ENCODE measurements at regions not wholly inside any gene's neighbourhood (a gene's known extent, or its start where the extent isn't known, plus 50 kb on each side); places are given as distances from the start of the nearest gene placed in this dataset.

- TF ChIP-seq CTCF (IDR thresholded peaks at IDR 0.05; ENCODE audit: control extremely low read depth, extremely low read depth, low read depth, missing control alignments), result no peak
- ChIA-PET CTCF (no interaction called here), POLR2A (no interaction called here)
- DNase-seq (ENCODE audit: extremely low spot score), result no peak
These were observed 716.4 kb upstream of the ADAMTS5 start for GRCh38 chr21:27683292-27683691.

GRCh38 chr21:27681841-27682240 lies 715.0 kb upstream of the ADAMTS5 start:
- CTCF ChIA-PET, result no interaction called here
- POLR2A ChIA-PET, result no interaction called here
- TF ChIP-seq CTCF (IDR thresholded peaks at IDR 0.05; ENCODE audit: control extremely low read depth, extremely low read depth, low read depth, missing control alignments), result no peak
- no peak for DNase-seq (ENCODE audit: extremely low spot score)

- ChIA-PET POLR2A (no interaction called here), CTCF (no interaction called here)
- DNase-seq (ENCODE audit: extremely low spot score), result no peak
- TF ChIP-seq CTCF (IDR thresholded peaks at IDR 0.05; ENCODE audit: control extremely low read depth, extremely low read depth, low read depth, missing control alignments), result no peak
These were observed 714.1 kb upstream of the ADAMTS5 start for GRCh38 chr21:27681038-27681437.

GRCh38 chr21:27680181-27680580 lies 713.3 kb upstream of the ADAMTS5 start:
- CTCF ChIA-PET, result no interaction called here
- DNase-seq (ENCODE audit: extremely low spot score), result no peak
- POLR2A ChIA-PET, result no interaction called here
- TF ChIP-seq CTCF (IDR thresholded peaks at IDR 0.05; ENCODE audit: control extremely low read depth, extremely low read depth, low read depth, missing control alignments), result no peak

- POLR2A ChIA-PET, result no interaction called here
These were observed 711.6 kb upstream of the ADAMTS5 start for GRCh38 chr21:27678511-27678910.

GRCh38 chr21:27677546-27677945 lies 710.7 kb upstream of the ADAMTS5 start:
- no peak for DNase-seq (ENCODE audit: extremely low spot score)
- ChIA-PET POLR2A (no interaction called here), CTCF (no interaction called here)
- no peak for TF ChIP-seq CTCF (IDR thresholded peaks at IDR 0.05; ENCODE audit: control extremely low read depth, extremely low read depth, low read depth, missing control alignments)

More at GRCh38 chr21:27678511-27678910, 711.6 kb upstream of the ADAMTS5 start:
- DNase-seq (ENCODE audit: extremely low spot score), result no peak
- no peak for TF ChIP-seq CTCF (IDR thresholded peaks at IDR 0.05; ENCODE audit: control extremely low read depth, extremely low read depth, low read depth, missing control alignments)
- CTCF ChIA-PET, result interaction anchor here (1.2 kb wide), 1 partner anchor 10 kb away, joined by 5 read pairs; no protein-coding TSS in a partner anchor

GRCh38 chr21:27675306-27675705 lies 708.4 kb upstream of the ADAMTS5 start:
- ChIA-PET POLR2A (no interaction called here), CTCF (no interaction called here)
- DNase-seq (ENCODE audit: extremely low spot score), result no peak
- no peak for TF ChIP-seq CTCF (IDR thresholded peaks at IDR 0.05; ENCODE audit: control extremely low read depth, extremely low read depth, low read depth, missing control alignments)
